GM20000 (cell line): ENCODE measurements at regions not wholly inside any gene's neighbourhood (a gene's known extent, or its start where the extent isn't known, plus 50 kb on each side); places are given as distances from the start of the nearest gene placed in this dataset.

ENCODE experiments used
- DNase-seq: peaks from one replicate; pipeline ENCODE4 v3.0.0; 2012; ENCODE audit warnings: low spot score
- CTCF ChIP-seq: IDR thresholded peaks from 2 replicates; pipeline ENCODE4 v1.5.1; 2012; ENCODE audit warnings: mild to moderate bottlenecking, control low read depth; ENCODE audit errors: extremely low read depth, missing control alignments

- DNase-seq, result no peak
- TF ChIP-seq CTCF, result no peak
Observed at GRCh38 chr2:219968685-219969345, 341.4 kb downstream of the SLC4A3 start.

- DNase-seq, result no peak
- TF ChIP-seq CTCF, result no peak
Observed at GRCh38 chr2:219969508-219969907, 342.1 kb downstream of the SLC4A3 start.

- TF ChIP-seq CTCF, result no peak
- no peak for DNase-seq
Observed at GRCh38 chr2:219973136-219973535, 345.7 kb downstream of the SLC4A3 start.

- TF ChIP-seq CTCF, result no peak
- DNase-seq, result no peak
Observed at GRCh38 chr2:219976871-219977270, 349.4 kb downstream of the SLC4A3 start.

- TF ChIP-seq CTCF, result no peak
- no peak for DNase-seq
Observed at GRCh38 chr2:219980638-219981037, 353.2 kb downstream of the SLC4A3 start.

GRCh38 chr2:219983836-219984235 is 356.4 kb downstream of the SLC4A3 start:
- DNase-seq, result no peak
- TF ChIP-seq CTCF, result no peak

- DNase-seq, result no peak
- no peak for TF ChIP-seq CTCF
Observed at GRCh38 chr2:219985017-219985416, 357.6 kb downstream of the SLC4A3 start.
